Glutamatergic neuron (in vitro differentiated cells): ENCODE measurements at regions not wholly inside any gene's neighbourhood (a gene's known extent, or its start where the extent isn't known, plus 50 kb on each side); places are given as distances from the start of the nearest gene placed in this dataset.

ENCODE experiments used
- DNase-seq: peaks from one replicate; pipeline ENCODE4 v3.0.0; 2022
- H3K27ac Mint-ChIP-seq: one replicate; pipeline ENCODE4 v1.8.0; 2020; ENCODE audit warnings: mild to moderate bottlenecking, mixed read lengths, inconsistent platforms; ENCODE audit not compliant: unreplicated experiment
- H3K27me3 Mint-ChIP-seq: one replicate; pipeline ENCODE4 v1.8.0; 2020; ENCODE audit warnings: mild to moderate bottlenecking, moderate library complexity, mixed read lengths, inconsistent platforms; ENCODE audit not compliant: unreplicated experiment
- H3K36me3 Mint-ChIP-seq: one replicate; pipeline ENCODE4 v1.8.0; 2020; ENCODE audit warnings: mild to moderate bottlenecking, mixed read lengths, inconsistent platforms; ENCODE audit not compliant: unreplicated experiment
- H3K4me1 Mint-ChIP-seq: one replicate; pipeline ENCODE4 v1.8.0; 2020; ENCODE audit warnings: mild to moderate bottlenecking, low read depth, mixed read lengths, inconsistent platforms; ENCODE audit not compliant: unreplicated experiment
- H3K4me3 Mint-ChIP-seq: one replicate; pipeline ENCODE4 v1.8.0; 2020; ENCODE audit warnings: mild to moderate bottlenecking, mixed read lengths, inconsistent platforms; ENCODE audit not compliant: unreplicated experiment
- H3K9me3 Mint-ChIP-seq: one replicate; pipeline ENCODE4 v1.8.0; 2020; ENCODE audit warnings: mild to moderate bottlenecking, moderate library complexity, mixed read lengths, inconsistent platforms; ENCODE audit not compliant: unreplicated experiment
- TF ChIP-seq, protein P1 (sequence below): fragments of 200-600 bp; sonication (generic); IDR thresholded peaks from one replicate; pipeline ENCODE4 v1.5.0; 2021; ENCODE audit not compliant: partially characterized antibody, unreplicated experiment

DNA sequence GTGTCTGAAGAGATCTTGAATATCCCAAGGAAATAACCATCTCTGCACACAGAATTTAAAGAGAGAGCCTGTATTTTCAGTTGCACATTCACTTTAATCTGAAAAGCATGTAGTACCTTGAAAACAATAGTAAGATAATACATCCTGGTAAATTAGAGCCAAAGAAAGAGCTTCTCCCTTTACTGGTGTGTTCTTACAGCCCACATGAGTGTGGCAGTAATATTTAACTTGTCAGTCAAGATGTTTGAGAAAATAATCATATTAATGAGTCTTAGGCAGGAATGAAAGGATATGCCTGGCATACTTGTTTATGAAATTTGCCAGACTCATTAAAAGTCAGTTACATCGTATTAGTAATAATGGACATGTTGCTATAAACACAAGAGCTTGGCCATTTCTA lies 908.4 kb upstream of the ADGRL4 start:
- DNase-seq: no peak
- H3K9me3 Mint-ChIP-seq: no peaks in the 10 kb centered on the region
- no peak overlapping the region for H3K4me3 Mint-ChIP-seq
- H3K27me3 Mint-ChIP-seq: no peaks in the 10 kb centered on the region
- no peaks in the 10 kb centered on the region for H3K4me1 Mint-ChIP-seq
- TF ChIP-seq, protein P1, sequence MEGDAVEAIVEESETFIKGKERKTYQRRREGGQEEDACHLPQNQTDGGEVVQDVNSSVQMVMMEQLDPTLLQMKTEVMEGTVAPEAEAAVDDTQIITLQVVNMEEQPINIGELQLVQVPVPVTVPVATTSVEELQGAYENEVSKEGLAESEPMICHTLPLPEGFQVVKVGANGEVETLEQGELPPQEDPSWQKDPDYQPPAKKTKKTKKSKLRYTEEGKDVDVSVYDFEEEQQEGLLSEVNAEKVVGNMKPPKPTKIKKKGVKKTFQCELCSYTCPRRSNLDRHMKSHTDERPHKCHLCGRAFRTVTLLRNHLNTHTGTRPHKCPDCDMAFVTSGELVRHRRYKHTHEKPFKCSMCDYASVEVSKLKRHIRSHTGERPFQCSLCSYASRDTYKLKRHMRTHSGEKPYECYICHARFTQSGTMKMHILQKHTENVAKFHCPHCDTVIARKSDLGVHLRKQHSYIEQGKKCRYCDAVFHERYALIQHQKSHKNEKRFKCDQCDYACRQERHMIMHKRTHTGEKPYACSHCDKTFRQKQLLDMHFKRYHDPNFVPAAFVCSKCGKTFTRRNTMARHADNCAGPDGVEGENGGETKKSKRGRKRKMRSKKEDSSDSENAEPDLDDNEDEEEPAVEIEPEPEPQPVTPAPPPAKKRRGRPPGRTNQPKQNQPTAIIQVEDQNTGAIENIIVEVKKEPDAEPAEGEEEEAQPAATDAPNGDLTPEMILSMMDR: no peak
- no peaks in the 10 kb centered on the region for H3K36me3 Mint-ChIP-seq
- no peak overlapping the region for H3K27ac Mint-ChIP-seq

DNA sequence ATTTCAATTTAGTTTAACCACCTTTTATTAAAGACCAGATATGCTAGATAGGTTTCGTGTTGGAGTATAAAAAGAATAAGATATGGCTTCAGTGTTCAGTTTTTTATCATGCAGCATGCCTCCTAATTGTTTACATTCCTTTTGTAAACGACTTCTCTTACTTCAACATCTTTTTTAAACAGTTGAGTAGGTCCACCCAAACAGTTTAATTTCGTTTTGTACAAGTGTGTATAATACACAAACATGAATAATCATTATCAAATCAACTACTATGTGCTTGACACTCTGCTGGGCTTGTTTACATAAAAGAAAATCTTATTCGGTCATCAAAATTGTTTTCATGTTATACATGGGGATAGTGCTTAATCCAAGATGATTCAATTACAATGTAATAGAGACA lies 906.3 kb upstream of the ADGRL4 start:
- Mint-ChIP-seq H3K4me3 (no peak overlapping the region), H3K36me3 (no peaks in the 10 kb centered on the region), H3K27me3 (no peaks in the 10 kb centered on the region), H3K27ac (no peak overlapping the region), H3K9me3 (no peaks in the 10 kb centered on the region), H3K4me1 (no peaks in the 10 kb centered on the region)
- DNase-seq: no peak
- TF ChIP-seq, protein P1: no peak

DNA sequence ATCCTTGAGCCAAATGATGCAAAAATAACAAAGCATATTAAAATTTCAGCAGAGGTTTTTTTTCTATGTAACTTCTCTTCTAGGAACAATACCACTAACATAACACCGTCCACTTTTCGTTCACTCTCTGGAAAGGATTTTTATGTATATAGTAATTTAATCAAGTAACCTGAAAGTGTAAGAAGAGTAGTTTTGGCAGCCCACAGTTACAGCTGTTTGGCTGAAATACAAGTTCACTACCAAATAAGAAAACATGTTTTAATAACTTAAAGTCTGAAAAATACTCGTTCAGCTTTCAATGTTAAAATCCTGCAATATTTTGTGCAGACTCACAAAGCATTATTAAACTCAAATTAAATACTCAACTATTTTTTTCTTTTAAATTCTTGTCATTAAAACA lies 896.8 kb upstream of the ADGRL4 start:
- DNase-seq: no peak
- TF ChIP-seq, protein P1: no peak
- Mint-ChIP-seq H3K4me1 (no peaks in the 10 kb centered on the region), H3K27me3 (no peaks in the 10 kb centered on the region), H3K36me3 (peaks cover 6% of the 10 kb centered on the region), H3K4me3 (no peak overlapping the region), H3K9me3 (peaks cover 4% of the 10 kb centered on the region), H3K27ac (no peak overlapping the region)

DNA sequence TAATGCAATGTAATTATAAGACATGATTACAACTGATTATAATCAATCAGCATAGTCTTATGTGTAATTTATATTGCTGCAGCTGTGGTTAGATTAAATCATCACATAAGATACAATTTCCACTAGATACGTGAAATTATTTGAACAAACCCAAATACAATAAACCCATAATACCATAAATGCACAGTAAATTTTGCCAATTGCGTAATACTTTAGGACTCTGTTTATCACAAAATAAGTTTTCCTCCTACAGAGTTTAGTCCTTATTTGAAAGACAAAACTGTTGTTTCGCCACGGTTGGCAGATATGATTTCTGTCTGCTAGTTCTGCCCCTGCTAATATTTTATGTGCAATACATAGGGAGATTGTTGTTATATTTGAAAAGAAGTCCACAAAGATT lies 895.9 kb upstream of the ADGRL4 start:
- Mint-ChIP-seq H3K27me3 (no peaks in the 10 kb centered on the region), H3K36me3 (peaks cover 6% of the 10 kb centered on the region), H3K4me3 (no peak overlapping the region), H3K4me1 (no peaks in the 10 kb centered on the region), H3K9me3 (peaks cover 4% of the 10 kb centered on the region), H3K27ac (no peak overlapping the region)
- DNase-seq: no peak
- TF ChIP-seq, protein P1: no peak

DNA sequence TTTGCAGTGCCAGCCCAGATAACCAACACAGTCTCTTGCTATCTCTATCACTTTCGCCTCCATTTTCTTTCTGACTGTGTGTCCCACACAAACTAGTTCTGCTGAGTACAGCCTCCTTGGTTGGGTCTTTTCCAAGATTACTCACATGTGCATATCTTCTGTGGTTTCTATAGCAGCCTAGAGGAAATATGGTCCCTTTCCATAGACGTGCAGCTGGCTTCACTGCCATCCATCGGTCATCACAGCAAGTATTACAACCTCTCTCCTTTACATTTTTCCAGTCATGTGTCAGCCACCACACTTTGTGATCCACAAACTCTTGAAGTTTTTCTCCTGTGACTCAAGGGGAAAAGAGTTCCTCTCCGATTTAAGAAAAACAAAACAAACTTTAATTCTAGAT lies 893.4 kb upstream of the ADGRL4 start:
- Mint-ChIP-seq H3K4me3 (no peak overlapping the region), H3K9me3 (peaks cover 2% of the 10 kb centered on the region), H3K36me3 (no peaks in the 10 kb centered on the region), H3K27me3 (no peaks in the 10 kb centered on the region), H3K4me1 (no peaks in the 10 kb centered on the region), H3K27ac (no peak overlapping the region)
- no peak for DNase-seq
- TF ChIP-seq, protein P1: no peak
